ENCODE measurements at regions not wholly inside any gene's neighbourhood (a gene's known extent, or its start where the extent isn't known, plus 50 kb on each side); places are given as distances from the start of the nearest gene placed in this dataset.

- no peak for TF ChIP-seq FOSL1 (CRISPR knock-in tag; IDR thresholded peaks at IDR 0.05; ENCODE audit: borderline replicate concordance)
- no peak for TF ChIP-seq ZBTB40 (IDR thresholded peaks at IDR 0.05)
- no peak for TF ChIP-seq ZBTB40 (CRISPR knock-in tag; IDR thresholded peaks at IDR 0.05)
- no peak for TF ChIP-seq CTCF (CRISPR knock-in tag; IDR thresholded peaks at IDR 0.05)
- no peak for TF ChIP-seq RAD21 (CRISPR knock-in tag; IDR thresholded peaks at IDR 0.05)
- TF ChIP-seq MYC (CRISPR knock-in tag; IDR thresholded peaks at IDR 0.05; ENCODE audit: borderline replicate concordance): no peak
- no peak for TF ChIP-seq BHLHE40 (IDR thresholded peaks at IDR 0.05; ENCODE audit: low read length)
- TF ChIP-seq EZH2 (conservative IDR thresholded peaks at IDR 0.05; ENCODE audit: low read depth, low read length): no peak
- TF ChIP-seq HNF4G (IDR thresholded peaks at IDR 0.05; ENCODE audit: borderline replicate concordance, low read depth, low read length): no peak
- no peak for TF ChIP-seq HNF4G (CRISPR knock-in tag; IDR thresholded peaks at IDR 0.05; ENCODE audit: borderline replicate concordance, low read depth)
- no peak for TF ChIP-seq HMGA1 (CRISPR knock-in tag; conservative IDR thresholded peaks at IDR 0.05)
- TF ChIP-seq SMARCC2 (IDR thresholded peaks at IDR 0.05): no peak
Measured at GRCh38 chr3:99522147-99522546, 116.2 kb upstream of the COL8A1 start.

Data from HepG2 (cell line).